Upper lobe of left lung (tissue), 4 donors: ENCODE measurements at regions not wholly inside any gene's neighbourhood (a gene's known extent, or its start where the extent isn't known, plus 50 kb on each side); places are given as distances from the start of the nearest gene placed in this dataset.

Experiments
- EP300 ChIP-seq, 4 donors: sonication (generic); formaldehyde crosslinking; IDR thresholded peaks; one replicate each; pipeline ENCODE4 v1.5.1; 2017; ENCODE audit warnings: antibody characterized with exemption in 4 of 4, control low read depth in 2 of 4
- POLR2A ChIP-seq, 4 donors: fragments of 450-650 bp; IDR thresholded peaks; one replicate each; pipeline ENCODE4 v1.5.1; 2016 to 2017; ENCODE audit warnings: antibody characterized with exemption in 4 of 4, mild to moderate bottlenecking in 2 of 4
- POLR2AphosphoS5 ChIP-seq, 2 donors: sonication (generic); formaldehyde crosslinking; IDR thresholded peaks; one replicate each; pipeline ENCODE4 v1.5.1; 2017; ENCODE audit warnings: antibody characterized with exemption in 2 of 2
- TF ChIP-seq, protein P1 (sequence below), 6 experiments: fragments of 450-650 bp in 4 of 6; fragments of 200-600 bp in 2 of 6; sonication (generic) in 2 of 6; IDR thresholded peaks; one replicate each; pipeline ENCODE4 v1.5.1; 2016 to 2019; ENCODE audit warnings: antibody characterized with exemption in 6 of 6

DNA sequence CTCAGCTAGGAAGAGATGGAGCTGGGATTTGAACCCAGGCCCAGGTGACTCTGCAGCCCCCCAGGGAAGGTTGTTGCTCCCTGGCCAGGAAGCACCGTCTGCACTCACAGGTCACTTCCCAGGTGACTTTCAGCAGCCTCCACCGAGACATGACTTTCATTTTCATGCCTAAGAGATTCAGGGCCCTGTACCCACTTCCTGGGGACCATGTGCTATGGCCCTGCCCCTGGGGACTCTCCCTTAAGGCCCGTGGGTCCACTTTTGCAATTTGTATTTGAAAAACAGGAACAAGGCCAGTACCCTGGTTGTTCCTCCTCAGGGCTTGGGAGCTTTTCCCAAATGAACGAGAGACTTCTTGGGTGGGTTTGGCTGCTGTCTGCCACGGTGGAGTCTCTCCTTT, 191.0 kb downstream of the IRF8 start:
- TF ChIP-seq, protein P1, sequence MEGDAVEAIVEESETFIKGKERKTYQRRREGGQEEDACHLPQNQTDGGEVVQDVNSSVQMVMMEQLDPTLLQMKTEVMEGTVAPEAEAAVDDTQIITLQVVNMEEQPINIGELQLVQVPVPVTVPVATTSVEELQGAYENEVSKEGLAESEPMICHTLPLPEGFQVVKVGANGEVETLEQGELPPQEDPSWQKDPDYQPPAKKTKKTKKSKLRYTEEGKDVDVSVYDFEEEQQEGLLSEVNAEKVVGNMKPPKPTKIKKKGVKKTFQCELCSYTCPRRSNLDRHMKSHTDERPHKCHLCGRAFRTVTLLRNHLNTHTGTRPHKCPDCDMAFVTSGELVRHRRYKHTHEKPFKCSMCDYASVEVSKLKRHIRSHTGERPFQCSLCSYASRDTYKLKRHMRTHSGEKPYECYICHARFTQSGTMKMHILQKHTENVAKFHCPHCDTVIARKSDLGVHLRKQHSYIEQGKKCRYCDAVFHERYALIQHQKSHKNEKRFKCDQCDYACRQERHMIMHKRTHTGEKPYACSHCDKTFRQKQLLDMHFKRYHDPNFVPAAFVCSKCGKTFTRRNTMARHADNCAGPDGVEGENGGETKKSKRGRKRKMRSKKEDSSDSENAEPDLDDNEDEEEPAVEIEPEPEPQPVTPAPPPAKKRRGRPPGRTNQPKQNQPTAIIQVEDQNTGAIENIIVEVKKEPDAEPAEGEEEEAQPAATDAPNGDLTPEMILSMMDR (IDR thresholded peaks at IDR 0.05) = no peak
- TF ChIP-seq EP300 (IDR thresholded peaks at IDR 0.05) = no peak
- no peak for TF ChIP-seq POLR2A (IDR thresholded peaks at IDR 0.05)
- TF ChIP-seq POLR2AphosphoS5 (IDR thresholded peaks at IDR 0.05) = no peak
